Epithelial cell of prostate (primary cell): ENCODE measurements at regions not wholly inside any gene's neighbourhood (a gene's known extent, or its start where the extent isn't known, plus 50 kb on each side); places are given as distances from the start of the nearest gene placed in this dataset.
"Not testable (repeated sequence)": the region's sequence is repeated elsewhere in the genome, so short reads cannot be mapped to it uniquely, and the experiment has no call there.

Source experiments
- DNase-seq: peaks from one replicate; pipeline ENCODE4 v3.0.0-alpha.2; 2011; ENCODE audit warnings: low read depth, low spot score
- H3K27ac ChIP-seq: fragments of 450-650 bp; 2 replicates; pipeline ENCODE4 v1.5.1; 2017; ENCODE audit warnings: mild to moderate bottlenecking

- H3K27ac ChIP-seq: no peak overlapping the region
- no peak for DNase-seq
Measured at GRCh38 chr2:221943076-221943810, 355.6 kb downstream of the PAX3 start.

- no peak overlapping the region for H3K27ac ChIP-seq
- DNase-seq: no peak
Measured at GRCh38 chr2:221931251-221931991, 359.3 kb upstream of the EPHA4 start.

GRCh38 chr2:221929259-221929658, 357.2 kb upstream of the EPHA4 start:
- H3K27ac ChIP-seq: no peak overlapping the region
- no peak for DNase-seq

GRCh38 chr2:221926327-221926726, 354.2 kb upstream of the EPHA4 start:
- no peak overlapping the region for H3K27ac ChIP-seq
- no peak for DNase-seq

- DNase-seq: no peak
- no peak overlapping the region for H3K27ac ChIP-seq
Measured at GRCh38 chr2:221924576-221924975, 352.5 kb upstream of the EPHA4 start.

GRCh38 chr2:221915926-221916325, 343.8 kb upstream of the EPHA4 start:
- H3K27ac ChIP-seq: no peak overlapping the region
- DNase-seq: no peak

GRCh38 chr2:221914334-221914880, 342.3 kb upstream of the EPHA4 start:
- no peak overlapping the region for H3K27ac ChIP-seq
- no peak for DNase-seq

- H3K27ac ChIP-seq: no peak overlapping the region
- no peak for DNase-seq
Measured at GRCh38 chr2:221911890-221912289, 339.8 kb upstream of the EPHA4 start.

GRCh38 chr2:221911321-221911720, 339.2 kb upstream of the EPHA4 start:
- DNase-seq: no peak
- H3K27ac ChIP-seq: no peak overlapping the region

GRCh38 chr2:221908518-221908917, 336.4 kb upstream of the EPHA4 start:
- no peak for DNase-seq
- H3K27ac ChIP-seq: no peak overlapping the region

GRCh38 chr2:221897718-221898117, 325.6 kb upstream of the EPHA4 start:
- H3K27ac ChIP-seq: no peak overlapping the region
- DNase-seq: no peak

GRCh38 chr2:221896505-221897151, 324.5 kb upstream of the EPHA4 start:
- no peak for DNase-seq
- H3K27ac ChIP-seq: no peak overlapping the region

- H3K27ac ChIP-seq: no peak overlapping the region
- DNase-seq: no peak
Measured at GRCh38 chr2:221895366-221896121, 323.4 kb upstream of the EPHA4 start.

- H3K27ac ChIP-seq: no peak overlapping the region
- no peak for DNase-seq
Measured at GRCh38 chr2:221893501-221893900, 321.4 kb upstream of the EPHA4 start.

- not testable (repeated sequence) for DNase-seq, H3K27ac ChIP-seq
Measured at GRCh38 chr2:221892006-221892405, 319.9 kb upstream of the EPHA4 start.

GRCh38 chr2:221883976-221884375, 311.9 kb upstream of the EPHA4 start:
- no peak overlapping the region for H3K27ac ChIP-seq
- no peak for DNase-seq

- no peak overlapping the region for H3K27ac ChIP-seq
- DNase-seq: no peak
Measured at GRCh38 chr2:221876016-221876415, 303.9 kb upstream of the EPHA4 start.

GRCh38 chr2:221874444-221874843, 302.3 kb upstream of the EPHA4 start:
- no peak for DNase-seq
- H3K27ac ChIP-seq: no peak overlapping the region

- no peak overlapping the region for H3K27ac ChIP-seq
Measured at GRCh38 chr2:221857719-221858118, 285.6 kb upstream of the EPHA4 start.

GRCh38 chr2:221853297-221853696, 281.2 kb upstream of the EPHA4 start:
- no peak overlapping the region for H3K27ac ChIP-seq
- DNase-seq: no peak

More at GRCh38 chr2:221857719-221858118, 285.6 kb upstream of the EPHA4 start:
- no peak for DNase-seq
